GM04504 (cell line): ENCODE measurements at regions not wholly inside any gene's neighbourhood (a gene's known extent, or its start where the extent isn't known, plus 50 kb on each side); places are given as distances from the start of the nearest gene placed in this dataset.
"Not testable (repeated sequence)": the region's sequence is repeated elsewhere in the genome, so short reads cannot be mapped to it uniquely, and the experiment has no call there.

Experiments used
- DNase-seq: peaks from one replicate; pipeline ENCODE4 v3.0.0-alpha.2; 2012; ENCODE audit warnings: low read depth

GRCh38 chr12:82634495-82635258, 52.0 kb upstream of the TMTC2 start:
- not testable (repeated sequence) for DNase-seq

GRCh38 chr12:82635263-82635662, 51.4 kb upstream of the TMTC2 start:
- DNase-seq = no peak
